Fibroblast of lung (primary cell): ENCODE measurements at regions not wholly inside any gene's neighbourhood (a gene's known extent, or its start where the extent isn't known, plus 50 kb on each side); places are given as distances from the start of the nearest gene placed in this dataset.

Experiments used
- DNase-seq, 2 donors: peaks; one replicate each; pipeline versions ENCODE4 v3.0.0 to v3.0.0-alpha.2; 2010; ENCODE audit warnings: low read depth in 2 of 2
- H2AFZ ChIP-seq: 2 replicates; pipeline ENCODE4 v1.5.1; 2012; ENCODE audit warnings: low read length, control low read depth, inconsistent platforms
- H3K27ac ChIP-seq: 2 replicates; pipeline ENCODE4 v1.5.1; 2011; ENCODE audit warnings: low read length, control low read depth; ENCODE audit not compliant: insufficient read depth
- H3K27me3 ChIP-seq: 2 replicates; pipeline ENCODE4 v1.5.1; 2011; ENCODE audit warnings: mild to moderate bottlenecking, low read length; ENCODE audit not compliant: control insufficient read depth, insufficient read depth
- H3K36me3 ChIP-seq: 2 replicates; pipeline ENCODE4 v1.5.1; 2011; ENCODE audit warnings: low read length; ENCODE audit not compliant: control insufficient read depth, insufficient read depth
- H3K4me1 ChIP-seq: 2 replicates; pipeline ENCODE4 v1.5.1; 2011; ENCODE audit warnings: low read length; ENCODE audit not compliant: control insufficient read depth, insufficient read depth; ENCODE audit errors: extremely low read depth
- H3K4me2 ChIP-seq: 2 replicates; pipeline ENCODE4 v1.5.1; 2011; ENCODE audit warnings: low read length, control low read depth; ENCODE audit not compliant: insufficient read depth; ENCODE audit errors: extremely low read depth
- H3K4me3 ChIP-seq, 4 experiments: fragments of 200-600 bp in 1 of 4; sonication (generic) in 1 of 4; replicated peaks in 1 of 4; 2 replicates each; pipeline ENCODE4 v1.5.1; 2011 to 2016; ENCODE audit warnings: low read length in 4 of 4, low read depth in 3 of 4, mild to moderate bottlenecking in 3 of 4, control low read depth in 2 of 4, inconsistent platforms in 1 of 4, mixed read lengths in 1 of 4; ENCODE audit not compliant: insufficient read depth in 1 of 4; ENCODE audit errors: control extremely low read depth in 1 of 4
- H3K79me2 ChIP-seq: 2 replicates; pipeline ENCODE4 v1.5.1; 2012; ENCODE audit warnings: mild to moderate bottlenecking, low read length, inconsistent platforms; ENCODE audit not compliant: control insufficient read depth, insufficient read depth
- H3K9ac ChIP-seq: 2 replicates; pipeline ENCODE4 v1.5.1; 2011; ENCODE audit warnings: mild to moderate bottlenecking, low read length, control low read depth; ENCODE audit not compliant: insufficient read depth
- H3K9me3 ChIP-seq: 2 replicates; pipeline ENCODE4 v1.5.1; 2012; ENCODE audit warnings: low read depth, low read length; ENCODE audit not compliant: control insufficient read depth, insufficient read depth
- H4K20me1 ChIP-seq: 2 replicates; pipeline ENCODE4 v1.5.1; 2011; ENCODE audit warnings: low read length; ENCODE audit not compliant: control insufficient read depth, insufficient read depth; ENCODE audit errors: extremely low read depth
- EZH2 ChIP-seq: IDR thresholded peaks from 2 replicates; pipeline ENCODE4 v1.5.1; 2012; ENCODE audit warnings: low read length, control low read depth, mild to moderate bottlenecking; ENCODE audit errors: missing control alignments
- TF ChIP-seq, protein P1 (sequence below), 2 donors: IDR thresholded peaks in 1 of 2; conservative IDR thresholded peaks in 1 of 2; 1 replicate in 1 of 2; 2 replicates in 1 of 2; pipeline ENCODE4 v1.5.1; 2011 to 2012; ENCODE audit warnings: low read length in 2 of 2, control low read depth in 1 of 2, inconsistent platforms in 1 of 2, low read depth in 1 of 2, mild to moderate bottlenecking in 1 of 2

GRCh38 chr2:151103551-151103950 is 158.1 kb downstream of the RBM43 start:
- no peak overlapping the region for H3K9ac ChIP-seq
- H3K27me3 ChIP-seq = no peaks in the 10 kb centered on the region
- no peak overlapping the region for H3K27ac ChIP-seq
- H3K79me2 ChIP-seq = no peaks in the 10 kb centered on the region
- no peaks in the 10 kb centered on the region for H3K4me1 ChIP-seq
- no peak overlapping the region for H2AFZ ChIP-seq
- no peaks in the 10 kb centered on the region for H3K36me3 ChIP-seq
- no peak overlapping the region for H3K4me2 ChIP-seq
- no peak for TF ChIP-seq EZH2
- TF ChIP-seq, protein P1, sequence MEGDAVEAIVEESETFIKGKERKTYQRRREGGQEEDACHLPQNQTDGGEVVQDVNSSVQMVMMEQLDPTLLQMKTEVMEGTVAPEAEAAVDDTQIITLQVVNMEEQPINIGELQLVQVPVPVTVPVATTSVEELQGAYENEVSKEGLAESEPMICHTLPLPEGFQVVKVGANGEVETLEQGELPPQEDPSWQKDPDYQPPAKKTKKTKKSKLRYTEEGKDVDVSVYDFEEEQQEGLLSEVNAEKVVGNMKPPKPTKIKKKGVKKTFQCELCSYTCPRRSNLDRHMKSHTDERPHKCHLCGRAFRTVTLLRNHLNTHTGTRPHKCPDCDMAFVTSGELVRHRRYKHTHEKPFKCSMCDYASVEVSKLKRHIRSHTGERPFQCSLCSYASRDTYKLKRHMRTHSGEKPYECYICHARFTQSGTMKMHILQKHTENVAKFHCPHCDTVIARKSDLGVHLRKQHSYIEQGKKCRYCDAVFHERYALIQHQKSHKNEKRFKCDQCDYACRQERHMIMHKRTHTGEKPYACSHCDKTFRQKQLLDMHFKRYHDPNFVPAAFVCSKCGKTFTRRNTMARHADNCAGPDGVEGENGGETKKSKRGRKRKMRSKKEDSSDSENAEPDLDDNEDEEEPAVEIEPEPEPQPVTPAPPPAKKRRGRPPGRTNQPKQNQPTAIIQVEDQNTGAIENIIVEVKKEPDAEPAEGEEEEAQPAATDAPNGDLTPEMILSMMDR (conservative IDR thresholded peaks at IDR 0.05 in 1 of 2, IDR thresholded peaks at IDR 0.05 in 1 of 2; ENCODE audit: low read depth in 1 of 2, low read length in 2 of 2) = no peak
- no peak for DNase-seq
- no peaks in the 10 kb centered on the region for H3K9me3 ChIP-seq
- H4K20me1 ChIP-seq = no peaks in the 10 kb centered on the region
- no peak overlapping the region for H3K4me3 ChIP-seq

GRCh38 chr2:151102226-151102625 is 159.4 kb downstream of the RBM43 start:
- no peak for DNase-seq
- no peaks in the 10 kb centered on the region for H3K36me3 ChIP-seq
- no peaks in the 10 kb centered on the region for H3K4me1 ChIP-seq
- H3K9me3 ChIP-seq = no peaks in the 10 kb centered on the region
- H3K4me3 ChIP-seq = no peak overlapping the region
- no peak overlapping the region for H2AFZ ChIP-seq
- no peak overlapping the region for H3K9ac ChIP-seq
- H3K4me2 ChIP-seq = no peak overlapping the region
- no peaks in the 10 kb centered on the region for H3K27me3 ChIP-seq
- no peak overlapping the region for H3K27ac ChIP-seq
- no peaks in the 10 kb centered on the region for H4K20me1 ChIP-seq
- TF ChIP-seq EZH2 = no peak
- TF ChIP-seq, protein P1 (conservative IDR thresholded peaks at IDR 0.05 in 1 of 2, IDR thresholded peaks at IDR 0.05 in 1 of 2; ENCODE audit: low read depth in 1 of 2, low read length in 2 of 2) = no peak
- no peaks in the 10 kb centered on the region for H3K79me2 ChIP-seq

DNA sequence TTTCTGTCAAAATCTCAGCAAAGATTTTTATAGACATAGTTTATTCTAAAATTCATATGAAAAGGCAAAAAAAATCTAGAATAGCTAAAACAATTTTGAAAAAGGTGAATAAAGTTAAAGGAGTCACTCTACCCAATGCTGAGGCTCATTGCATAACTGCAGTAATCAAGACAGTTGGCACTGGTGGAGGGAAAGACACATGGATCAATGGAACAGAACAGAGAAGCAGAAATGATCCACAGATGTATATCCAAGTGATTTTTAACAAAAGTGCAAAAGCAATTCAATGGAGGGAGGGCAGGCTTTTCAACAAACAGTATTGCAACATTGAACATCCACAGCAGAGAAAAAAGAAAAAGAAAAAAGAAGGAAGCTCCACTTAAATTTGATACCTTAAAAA is 162.8 kb downstream of the RBM43 start:
- no peak overlapping the region for H3K9ac ChIP-seq
- H4K20me1 ChIP-seq = no peaks in the 10 kb centered on the region
- H3K27me3 ChIP-seq = no peaks in the 10 kb centered on the region
- no peak for DNase-seq
- H3K4me2 ChIP-seq = no peak overlapping the region
- H3K79me2 ChIP-seq = no peaks in the 10 kb centered on the region
- H3K36me3 ChIP-seq = no peaks in the 10 kb centered on the region
- H3K27ac ChIP-seq = no peak overlapping the region
- no peak for TF ChIP-seq EZH2
- TF ChIP-seq, protein P1 (conservative IDR thresholded peaks at IDR 0.05 in 1 of 2, IDR thresholded peaks at IDR 0.05 in 1 of 2; ENCODE audit: low read depth in 1 of 2, low read length in 2 of 2) = no peak
- H3K4me3 ChIP-seq = no peak overlapping the region
- H3K9me3 ChIP-seq = no peaks in the 10 kb centered on the region
- H2AFZ ChIP-seq = no peak overlapping the region
- H3K4me1 ChIP-seq = no peaks in the 10 kb centered on the region
